Naive thymus-derived CD4-positive, alpha-beta T cell (primary cell): ENCODE measurements at regions not wholly inside any gene's neighbourhood (a gene's known extent, or its start where the extent isn't known, plus 50 kb on each side); places are given as distances from the start of the nearest gene placed in this dataset.

Source experiments
- ATAC-seq: fragments of 150-1000 bp; cut with Tn5 transposase; 2 replicates; pipeline ENCODE4 v1.10.0; 2021; ENCODE audit warnings: mild to moderate bottlenecking, moderate library complexity
- CTCF ChIA-PET: fragments of 350-600 bp; sonication (Branson Sonifier 250); formaldehyde crosslinking; loops from one replicate; lab custom pipeline; 2021; ENCODE audit warnings: antibody characterized with exemption; lab: Charles Lee
- POLR2A ChIA-PET: fragments of 350-600 bp; sonication (Branson Sonifier 250); formaldehyde crosslinking; loops from one replicate; lab custom pipeline; 2021; ENCODE audit warnings: antibody characterized with exemption, inconsistent platforms; lab: Charles Lee
- DNase-seq, 9 donors: peaks; one replicate each; pipeline versions ENCODE4 v3.0.0 to v3.0.0-alpha.2; 2020 to 2022; ENCODE audit warnings: mixed read lengths in 1 of 9
- H3K27ac ChIP-seq: one replicate; pipeline ENCODE4 v1.7.0; 2013; ENCODE audit warnings: mild to moderate bottlenecking, low read depth, low read length, moderate library complexity
- H3K27me3 ChIP-seq, 2 donors: one replicate each; pipeline ENCODE4 v1.7.0; 2013; ENCODE audit warnings: low read length in 2 of 2, mild to moderate bottlenecking in 2 of 2, moderate library complexity in 2 of 2; ENCODE audit not compliant: control insufficient read depth in 2 of 2, insufficient read depth in 2 of 2
- H3K36me3 ChIP-seq, 3 experiments: 1 replicate in 2 of 3; 2 replicates in 1 of 3; pipeline ENCODE4 v1.7.0; 2013; ENCODE audit warnings: low read length in 3 of 3, mild to moderate bottlenecking in 3 of 3, moderate library complexity in 1 of 3; ENCODE audit not compliant: insufficient read depth in 3 of 3, control insufficient read depth in 2 of 3
- H3K4me1 ChIP-seq, 2 donors: one replicate each; pipeline ENCODE4 v1.7.0; 2013; ENCODE audit warnings: low read length in 2 of 2, mild to moderate bottlenecking in 2 of 2, moderate library complexity in 1 of 2; ENCODE audit not compliant: control insufficient read depth in 2 of 2, insufficient read depth in 2 of 2
- H3K4me3 ChIP-seq: 2 replicates; pipeline ENCODE4 v1.7.0; 2013; ENCODE audit warnings: mild to moderate bottlenecking, low read length
- H3K9me3 ChIP-seq, 3 experiments: 1 replicate in 2 of 3; 2 replicates in 1 of 3; pipeline ENCODE4 v1.7.0; 2013; ENCODE audit warnings: low read length in 3 of 3; ENCODE audit not compliant: control insufficient read depth in 2 of 3
- H3K27ac Mint-ChIP-seq, 9 donors: one replicate each; pipeline ENCODE4 v1.8.0; 2020 to 2022; ENCODE audit warnings: mixed read lengths in 9 of 9, mild to moderate bottlenecking in 8 of 9, moderate library complexity in 5 of 9, inconsistent platforms in 2 of 9
- H3K27me3 Mint-ChIP-seq, 5 donors: one replicate each; pipeline ENCODE4 v1.8.0; 2021 to 2022; ENCODE audit warnings: mixed read lengths in 5 of 5, mild to moderate bottlenecking in 1 of 5
- H3K36me3 Mint-ChIP-seq, 5 donors: one replicate each; pipeline ENCODE4 v1.8.0; 2020 to 2022; ENCODE audit warnings: mixed read lengths in 5 of 5, mild to moderate bottlenecking in 3 of 5, inconsistent platforms in 1 of 5
- H3K4me1 Mint-ChIP-seq, 7 donors: one replicate each; pipeline ENCODE4 v1.8.0; 2020 to 2022; ENCODE audit warnings: mixed read lengths in 7 of 7, mild to moderate bottlenecking in 3 of 7, inconsistent platforms in 1 of 7
- H3K4me3 Mint-ChIP-seq, 10 donors: one replicate each; pipeline ENCODE4 v1.8.0; 2020 to 2022; ENCODE audit warnings: mild to moderate bottlenecking in 10 of 10, mixed read lengths in 10 of 10, moderate library complexity in 6 of 10, inconsistent platforms in 2 of 10
- H3K9me3 Mint-ChIP-seq, 11 donors: one replicate each; pipeline ENCODE4 v1.8.0; 2020 to 2022; ENCODE audit warnings: mixed read lengths in 11 of 11, mild to moderate bottlenecking in 4 of 11, inconsistent platforms in 1 of 11, moderate library complexity in 1 of 11
- intact Hi-C, 2 donors: fragments of 100-400 bp; cut with micrococcal nuclease; formaldehyde crosslinking; loops; one replicate each; pipeline ENCODE4 v1.15.1; 2023

GRCh38 chr1:184860985-184861754 lies 106.5 kb upstream of the EDEM3 start:
- ChIA-PET POLR2A (no interaction called here), CTCF (no interaction called here)
- Histone ChIP-seq H3K27ac (no peak overlapping the region), H3K36me3 (no peaks in the 10 kb centered on the region), H3K27me3 (no peaks in the 10 kb centered on the region), H3K4me3 (no peak overlapping the region), H3K4me1 (peaks cover 0 to 4% of the 10 kb centered on the region in 2 donors), H3K9me3 (no peaks in the 10 kb centered on the region)
- H3K36me3 Mint-ChIP-seq = peaks cover 0 to 22% (median 0%) of the 10 kb centered on the region in 5 donors
- H3K4me3 Mint-ChIP-seq = no peak overlapping the region
- intact Hi-C loops = no loop called here
- H3K27me3 Mint-ChIP-seq = peaks cover 0 to 12% (median 4%) of the 10 kb centered on the region in 5 donors
- peak overlapping the region in 1 of 9 donors; percentile 13 for H3K27ac Mint-ChIP-seq
- DNase-seq = no peak
- ATAC-seq = no peak
- H3K9me3 Mint-ChIP-seq = peaks cover 0 to 3% (median 0%) of the 10 kb centered on the region in 11 donors
- H3K4me1 Mint-ChIP-seq = peaks cover 0 to 22% (median 4%) of the 10 kb centered on the region in 7 donors

DNA sequence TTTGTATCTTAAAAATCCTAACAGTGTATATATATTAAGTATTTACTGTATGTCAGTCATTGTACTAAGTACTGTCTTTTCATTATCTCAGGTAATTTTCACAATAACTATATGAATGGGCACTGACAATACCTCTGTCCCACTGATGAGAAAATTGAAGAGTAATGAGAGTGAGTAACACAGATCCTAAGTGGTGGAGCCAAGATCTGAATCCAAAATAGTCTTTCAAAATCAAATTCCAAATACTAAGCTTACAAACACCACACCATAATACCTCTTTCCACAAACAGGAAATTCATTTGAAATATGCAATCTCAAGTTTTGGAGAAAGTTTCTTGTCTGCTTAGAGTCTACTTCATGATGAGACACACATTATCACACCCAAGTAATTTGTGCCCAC lies 105.9 kb upstream of the EDEM3 start:
- Histone ChIP-seq H3K27me3 (no peaks in the 10 kb centered on the region), H3K36me3 (no peaks in the 10 kb centered on the region), H3K4me1 (no peaks in the 10 kb centered on the region), H3K9me3 (no peaks in the 10 kb centered on the region), H3K4me3 (no peak overlapping the region), H3K27ac (no peak overlapping the region)
- DNase-seq (no peak), ATAC-seq (no peak)
- H3K36me3 Mint-ChIP-seq = peaks cover 0 to 16% (median 0%) of the 10 kb centered on the region in 5 donors
- POLR2A ChIA-PET = no interaction called here
- peaks cover 0 to 3% (median 0%) of the 10 kb centered on the region in 11 donors for H3K9me3 Mint-ChIP-seq
- no peak overlapping the region for H3K4me3 Mint-ChIP-seq
- intact Hi-C loops = no loop called here
- CTCF ChIA-PET = no interaction called here
- H3K4me1 Mint-ChIP-seq = peaks cover 0 to 16% (median 0%) of the 10 kb centered on the region in 7 donors
- H3K27me3 Mint-ChIP-seq = peaks cover 0 to 12% (median 5%) of the 10 kb centered on the region in 5 donors
- H3K27ac Mint-ChIP-seq = peak overlapping the region in 1 of 9 donors; percentile 13

DNA sequence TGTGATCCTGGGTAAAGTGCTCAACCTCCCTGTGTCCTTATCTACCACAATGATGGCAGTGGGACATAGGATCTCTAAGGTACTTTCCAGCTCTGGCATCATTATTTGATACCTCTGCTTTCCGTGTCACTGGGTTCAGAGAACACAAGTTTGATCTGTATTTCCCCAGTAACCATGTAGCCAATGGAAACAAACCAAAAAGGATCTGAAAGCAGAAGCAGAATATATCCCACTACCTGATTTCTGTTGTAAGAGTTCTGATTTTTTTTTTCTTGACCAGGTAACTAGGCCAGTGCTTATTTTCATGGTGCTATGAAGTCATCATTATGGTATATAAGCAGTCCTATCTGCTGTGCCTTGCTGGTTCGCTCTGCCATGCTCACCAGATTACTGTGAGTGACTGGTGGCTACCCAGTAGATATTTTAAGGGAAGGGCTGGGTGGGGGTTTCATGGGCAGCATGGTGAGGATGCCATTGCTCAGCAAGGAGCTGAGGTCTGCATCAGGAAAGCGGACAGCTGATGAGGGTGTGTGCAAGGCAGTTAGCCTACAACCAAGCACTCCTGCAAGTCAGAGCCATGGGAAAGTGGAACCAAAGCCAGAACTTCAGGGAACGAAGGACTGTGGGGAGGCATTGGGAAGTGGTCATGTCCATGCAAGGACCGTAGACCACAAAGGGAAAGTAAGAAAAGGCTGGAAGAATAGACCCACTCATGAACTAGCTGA lies 104.9 kb upstream of the EDEM3 start:
- no peak overlapping the region for H3K27ac Mint-ChIP-seq

DNA sequence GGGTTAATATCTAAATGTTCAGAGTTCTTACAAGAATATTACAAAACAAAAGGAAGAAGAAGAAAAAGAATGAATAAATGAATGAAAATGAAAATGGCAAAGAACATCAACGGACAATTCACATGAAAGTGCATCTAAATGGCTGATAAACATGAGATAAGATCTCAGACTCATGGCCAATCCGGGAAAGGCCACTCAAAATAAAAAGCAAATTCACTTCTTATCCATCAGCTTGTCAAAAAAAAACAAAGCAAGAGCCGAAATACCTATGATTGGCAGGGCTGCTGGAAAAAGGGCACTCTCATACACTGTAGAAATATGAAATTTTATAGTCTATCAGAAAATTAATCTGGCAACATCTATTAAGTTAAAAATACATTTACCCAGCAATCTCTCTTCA lies 103.6 kb upstream of the EDEM3 start:
- Histone ChIP-seq H3K4me3 (no peak overlapping the region), H3K27ac (no peak overlapping the region), H3K27me3 (no peaks in the 10 kb centered on the region), H3K4me1 (no peaks in the 10 kb centered on the region), H3K9me3 (no peaks in the 10 kb centered on the region), H3K36me3 (no peaks in the 10 kb centered on the region)
- H3K4me3 Mint-ChIP-seq = no peak overlapping the region
- ATAC-seq (no peak), DNase-seq (no peak)
- H3K27ac Mint-ChIP-seq = no peak overlapping the region
- peaks cover 0 to 8% (median 0%) of the 10 kb centered on the region in 7 donors for H3K4me1 Mint-ChIP-seq
- H3K27me3 Mint-ChIP-seq = peaks cover 0 to 16% (median 6%) of the 10 kb centered on the region in 5 donors
- ChIA-PET CTCF (no interaction called here), POLR2A (no interaction called here)
- peaks cover 0 to 1% (median 0%) of the 10 kb centered on the region in 11 donors for H3K9me3 Mint-ChIP-seq
- intact Hi-C loops = no loop called here
- peaks cover 0 to 5% (median 0%) of the 10 kb centered on the region in 5 donors for H3K36me3 Mint-ChIP-seq

More for the DNA sequence above, 104.9 kb upstream of the EDEM3 start:
- ATAC-seq (peak; percentile 27), DNase-seq (no peak)
- H3K4me1 Mint-ChIP-seq = peaks cover 0 to 8% (median 0%) of the 10 kb centered on the region in 7 donors
- H3K4me3 Mint-ChIP-seq = no peak overlapping the region
- no peaks in the 10 kb centered on the region for H3K9me3 Mint-ChIP-seq
- no peaks in the 10 kb centered on the region for H3K36me3 ChIP-seq
- H3K4me1 ChIP-seq = no peaks in the 10 kb centered on the region
- intact Hi-C loops = no loop called here
- ChIA-PET POLR2A (no interaction called here), CTCF (no interaction called here)
- no peak overlapping the region for H3K4me3 ChIP-seq
- no peaks in the 10 kb centered on the region for H3K9me3 ChIP-seq
- peaks cover 0 to 12% (median 5%) of the 10 kb centered on the region in 5 donors for H3K27me3 Mint-ChIP-seq
- no peaks in the 10 kb centered on the region for H3K27me3 ChIP-seq
- no peak overlapping the region for H3K27ac ChIP-seq
- H3K36me3 Mint-ChIP-seq = peaks cover 0 to 11% (median 0%) of the 10 kb centered on the region in 5 donors

GRCh38 chr1:184854496-184855140 lies 100.0 kb upstream of the EDEM3 start:
- Mint-ChIP-seq H3K9me3 (peaks cover 0 to 4% (median 0%) of the 10 kb centered on the region in 11 donors), H3K27ac (no peak overlapping the region), H3K36me3 (peaks cover 0 to 14% (median 0%) of the 10 kb centered on the region in 5 donors), H3K4me1 (peaks cover 0 to 4% (median 0%) of the 10 kb centered on the region in 7 donors), H3K4me3 (no peak overlapping the region), H3K27me3 (peaks cover 0 to 9% (median 3%) of the 10 kb centered on the region in 5 donors)
- Histone ChIP-seq H3K4me3 (no peak overlapping the region), H3K27ac (no peak overlapping the region), H3K4me1 (no peaks in the 10 kb centered on the region), H3K36me3 (no peaks in the 10 kb centered on the region), H3K9me3 (no peaks in the 10 kb centered on the region), H3K27me3 (no peaks in the 10 kb centered on the region)
- intact Hi-C loops = no loop called here
- ChIA-PET CTCF (no interaction called here), POLR2A (interaction anchor here (0.7 kb wide), 1 partner anchor 137 kb away, joined by 3 read pairs; no protein-coding TSS in a partner anchor)
- ATAC-seq (no peak), DNase-seq (no peak)

DNA sequence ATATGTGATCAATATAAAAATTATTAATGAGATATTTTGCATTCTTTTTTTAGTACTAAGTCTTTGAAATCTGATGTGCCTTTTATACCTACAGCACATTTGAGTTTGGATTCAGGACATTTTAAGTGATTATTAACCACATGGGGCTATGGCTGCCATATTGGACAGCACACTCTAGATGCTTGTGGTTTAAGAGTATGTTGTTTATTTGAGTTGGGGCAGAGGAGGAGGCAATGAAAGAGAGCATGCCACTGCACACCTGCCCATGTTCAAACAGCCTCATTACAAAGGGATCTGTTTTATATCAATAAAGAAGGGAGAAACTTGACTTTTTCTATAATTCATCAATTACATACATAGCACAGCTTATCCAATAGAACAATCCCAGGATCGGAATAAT lies 99.4 kb upstream of the EDEM3 start:
- H3K4me1 ChIP-seq = no peaks in the 10 kb centered on the region
- Mint-ChIP-seq H3K4me3 (no peak overlapping the region), H3K27ac (no peak overlapping the region), H3K9me3 (peaks cover 0 to 4% (median 0%) of the 10 kb centered on the region in 11 donors), H3K27me3 (peaks cover 0 to 9% (median 3%) of the 10 kb centered on the region in 5 donors), H3K36me3 (peaks cover 0 to 14% (median 0%) of the 10 kb centered on the region in 5 donors), H3K4me1 (peaks cover 0 to 4% (median 0%) of the 10 kb centered on the region in 7 donors)
- ATAC-seq (no peak), DNase-seq (no peak)
- H3K27me3 ChIP-seq = no peaks in the 10 kb centered on the region
- H3K27ac ChIP-seq = no peak overlapping the region
- H3K9me3 ChIP-seq = no peaks in the 10 kb centered on the region
- intact Hi-C loops = no loop called here
- CTCF ChIA-PET = no interaction called here
- H3K4me3 ChIP-seq = no peak overlapping the region
- POLR2A ChIA-PET = interaction anchor here (0.7 kb wide), 1 partner anchor 138 kb away, joined by 3 read pairs; no protein-coding TSS in a partner anchor
- no peaks in the 10 kb centered on the region for H3K36me3 ChIP-seq
